ENCODE measurements at regions not wholly inside any gene's neighbourhood (a gene's known extent, or its start where the extent isn't known, plus 50 kb on each side); places are given as distances from the start of the nearest gene placed in this dataset.

GRCh38 chr3:178203165-178203564 lies 333.1 kb upstream of the KCNMB2 start:
- 73% methylated on average over 2 of the region's 2 CpGs for WGBS
- H3K4me3 ChIP-seq (ENCODE audit: low read depth in 1 of 3, low read length in 3 of 3): no peak overlapping the region
- H3K9ac ChIP-seq (ENCODE audit: low read depth in 1 of 2, low read length in 2 of 2): no peak overlapping the region
- no peak for DNase-seq (ENCODE audit: low spot score)
- H3K27ac ChIP-seq (ENCODE audit: low read depth in 1 of 2, low read length in 2 of 2): no peak overlapping the region
- H3K27me3 ChIP-seq (ENCODE audit: control insufficient read depth in 4 of 4, insufficient read depth in 4 of 4, low read length in 3 of 4): no peaks in the 10 kb centered on the region
- no peaks in the 10 kb centered on the region for H3K4me1 ChIP-seq (ENCODE audit: control insufficient read depth in 4 of 4, insufficient read depth in 4 of 4, low read length in 3 of 4)
- H3K36me3 ChIP-seq (ENCODE audit: control insufficient read depth in 4 of 4, insufficient read depth in 3 of 4, low read depth in 1 of 4, low read length in 3 of 4): no peaks in the 10 kb centered on the region
- no peak for TF ChIP-seq ZBTB33 (IDR thresholded peaks at IDR 0.05)
- TF ChIP-seq MAX (IDR thresholded peaks at IDR 0.05): no peak
- no peak for TF ChIP-seq FOXA1 (IDR thresholded peaks at IDR 0.05)
- TF ChIP-seq GABPA (IDR thresholded peaks at IDR 0.05 in 1 of 2, conservative IDR thresholded peaks at IDR 0.05 in 1 of 2): no peak
- TF ChIP-seq HNF4A (conservative IDR thresholded peaks at IDR 0.05): no peak
- no peak for TF ChIP-seq HNF4G (IDR thresholded peaks at IDR 0.05)
- TF ChIP-seq NR2F2 (IDR thresholded peaks at IDR 0.05): no peak
- no peaks in the 10 kb centered on the region for H3K9me3 ChIP-seq (ENCODE audit: control insufficient read depth in 4 of 4, low read length in 3 of 4)

GRCh38 chr3:178203650-178204049 lies 332.6 kb upstream of the KCNMB2 start:
- TF ChIP-seq YY1 (IDR thresholded peaks at IDR 0.05) (no peak), HNF4A (conservative IDR thresholded peaks at IDR 0.05) (no peak), SP1 (IDR thresholded peaks at IDR 0.05) (no peak), TAF1 (conservative IDR thresholded peaks at IDR 0.05) (no peak), MAX (IDR thresholded peaks at IDR 0.05) (no peak), RXRA (IDR thresholded peaks at IDR 0.05) (no peak), RAD21 (IDR thresholded peaks at IDR 0.05) (no peak), FOXA1 (IDR thresholded peaks at IDR 0.05) (no peak), REST (IDR thresholded peaks at IDR 0.05) (no peak), GABPA (IDR thresholded peaks at IDR 0.05 in 1 of 2, conservative IDR thresholded peaks at IDR 0.05 in 1 of 2) (no peak), HNF4G (IDR thresholded peaks at IDR 0.05) (no peak), ATF3 (IDR thresholded peaks at IDR 0.05) (no peak), NR2F2 (IDR thresholded peaks at IDR 0.05) (no peak), FOXA2 (IDR thresholded peaks at IDR 0.05) (no peak), EGR1 (IDR thresholded peaks at IDR 0.05; ENCODE audit: low read depth in 2 of 2) (no peak), CTCF (IDR thresholded peaks at IDR 0.05; ENCODE audit: low read depth, low read length, missing input control) (no peak), JUND (IDR thresholded peaks at IDR 0.05) (no peak)
- no peaks in the 10 kb centered on the region for H3K4me1 ChIP-seq (ENCODE audit: control insufficient read depth in 4 of 4, insufficient read depth in 4 of 4, low read length in 3 of 4)

More at GRCh38 chr3:178203650-178204049, 332.6 kb upstream of the KCNMB2 start:
- 80% methylated on average over 2 of the region's 2 CpGs for WGBS
- no peaks in the 10 kb centered on the region for H3K27me3 ChIP-seq (ENCODE audit: control insufficient read depth in 4 of 4, insufficient read depth in 4 of 4, low read length in 3 of 4)
- H3K9me3 ChIP-seq (ENCODE audit: control insufficient read depth in 4 of 4, low read length in 3 of 4): no peaks in the 10 kb centered on the region
- H3K36me3 ChIP-seq (ENCODE audit: control insufficient read depth in 4 of 4, insufficient read depth in 3 of 4, low read depth in 1 of 4, low read length in 3 of 4): no peaks in the 10 kb centered on the region
- H3K27ac ChIP-seq (ENCODE audit: low read depth in 1 of 2, low read length in 2 of 2): no peak overlapping the region
- no peak overlapping the region for H3K9ac ChIP-seq (ENCODE audit: low read depth in 1 of 2, low read length in 2 of 2)
- DNase-seq (ENCODE audit: low spot score): no peak
- no peak overlapping the region for H3K4me3 ChIP-seq (ENCODE audit: low read depth in 1 of 3, low read length in 3 of 3)
